ENCODE measurements at regions not wholly inside any gene's neighbourhood (a gene's known extent, or its start where the extent isn't known, plus 50 kb on each side); places are given as distances from the start of the nearest gene placed in this dataset.
"Not testable (repeated sequence)": the region's sequence is repeated elsewhere in the genome, so short reads cannot be mapped to it uniquely, and the experiment has no call there.

DNA sequence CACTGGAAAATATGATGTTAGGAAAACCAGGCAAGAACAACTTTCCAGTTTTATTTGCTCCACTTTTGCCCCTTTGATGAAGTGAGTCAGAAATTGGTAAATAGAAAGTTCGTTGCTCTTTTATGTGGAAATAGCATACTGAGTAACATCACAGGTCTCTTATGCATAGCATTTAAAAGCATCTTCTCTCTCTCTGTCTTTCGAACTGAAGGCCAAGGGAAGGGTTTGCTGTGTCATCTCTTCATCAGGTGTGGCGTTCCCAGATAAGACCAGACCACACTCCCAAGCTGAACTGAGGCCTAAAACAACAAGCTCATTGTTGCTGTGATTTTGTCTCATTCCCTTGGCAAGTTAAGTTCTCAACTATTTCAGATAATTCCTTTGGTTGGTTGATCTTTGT lies 131.8 kb upstream of the GRB10 start:
- Histone ChIP-seq H3K4me2 (ENCODE audit: low read depth, low read length) (no peak overlapping the region), H3K9me2 (replicated peaks; ENCODE audit: insufficient read depth, low read length) (no peaks in the 10 kb centered on the region), H3K27ac (ENCODE audit: low read length) (no peak overlapping the region), H3K9ac (ENCODE audit: low read length) (no peak overlapping the region), H3K4me3 (ENCODE audit: low read length) (no peak overlapping the region), H3F3A (ENCODE audit: insufficient read depth, low read length) (no peaks in the 10 kb centered on the region), H3K79me2 (ENCODE audit: low read length) (no peaks in the 10 kb centered on the region), H4K20me1 (ENCODE audit: insufficient read depth, low read length) (no peaks in the 10 kb centered on the region), H3K27me3 (replicated peaks; ENCODE audit: insufficient read depth, low read length) (no peaks in the 10 kb centered on the region), H3K9me3 (replicated peaks; ENCODE audit: insufficient read depth, low read length) (no peaks in the 10 kb centered on the region), H3K4me1 (ENCODE audit: low read length) (peaks cover 2% of the 10 kb centered on the region), H2AFZ (ENCODE audit: low read length) (no peak overlapping the region), H3K36me3 (replicated peaks; ENCODE audit: insufficient read depth, low read length) (no peaks in the 10 kb centered on the region)
- DNase-seq, result no peak
- TF ChIP-seq CTCF (IDR thresholded peaks at IDR 0.05; ENCODE audit: low read length), result no peak
- no peak for TF ChIP-seq EZH2 (optimal IDR thresholded peaks at IDR 0.05; ENCODE audit: low read depth, low read length)
- TF ChIP-seq EZH2phosphoT487 (IDR thresholded peaks at IDR 0.05; ENCODE audit: low read length), result no peak

DNA sequence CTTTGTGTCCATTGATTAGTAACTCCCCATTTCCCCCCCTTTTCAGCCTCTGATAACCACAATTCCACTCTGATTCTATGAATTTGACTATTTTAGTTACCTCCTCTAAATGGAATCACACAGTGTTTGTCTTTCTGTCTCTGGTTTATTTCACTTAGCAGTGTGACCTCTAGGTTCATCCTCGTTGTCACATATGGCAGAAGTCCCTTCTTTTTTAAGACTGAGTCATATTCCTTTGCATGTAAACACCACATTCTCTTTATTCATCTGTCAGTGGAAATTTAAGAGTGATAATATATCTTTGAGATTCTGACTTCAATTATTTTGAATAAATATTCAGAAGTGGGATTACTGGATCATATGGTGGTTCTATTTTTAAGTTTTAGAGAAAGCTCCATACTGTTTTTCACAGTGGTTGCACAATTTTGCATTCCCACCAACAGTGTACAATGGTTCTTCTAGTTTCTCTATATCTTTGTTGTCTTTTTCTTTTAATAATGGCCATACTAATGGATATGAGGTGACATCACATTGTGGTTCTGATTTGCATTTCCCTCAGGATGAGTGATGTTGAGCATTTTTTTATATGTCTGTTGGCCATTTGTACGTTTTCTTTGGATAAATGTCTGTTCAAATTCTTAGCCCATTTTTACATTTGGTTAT lies 126.1 kb upstream of the GRB10 start:
- Histone ChIP-seq H3K4me2 (ENCODE audit: low read depth, low read length) (no peak overlapping the region), H3K9me2 (replicated peaks; ENCODE audit: insufficient read depth, low read length) (no peaks in the 10 kb centered on the region), H3F3A (ENCODE audit: insufficient read depth, low read length) (no peaks in the 10 kb centered on the region), H2AFZ (ENCODE audit: low read length) (no peak overlapping the region), H3K9me3 (replicated peaks; ENCODE audit: insufficient read depth, low read length) (no peaks in the 10 kb centered on the region), H3K27me3 (replicated peaks; ENCODE audit: insufficient read depth, low read length) (no peaks in the 10 kb centered on the region), H3K9ac (ENCODE audit: low read length) (no peak overlapping the region), H3K36me3 (replicated peaks; ENCODE audit: insufficient read depth, low read length) (no peaks in the 10 kb centered on the region), H3K4me3 (ENCODE audit: low read length) (no peak overlapping the region), H4K20me1 (ENCODE audit: insufficient read depth, low read length) (no peaks in the 10 kb centered on the region), H3K4me1 (ENCODE audit: low read length) (no peaks in the 10 kb centered on the region), H3K79me2 (ENCODE audit: low read length) (no peaks in the 10 kb centered on the region), H3K27ac (ENCODE audit: low read length) (no peak overlapping the region)
- DNase-seq, result no peak
- TF ChIP-seq EZH2phosphoT487 (IDR thresholded peaks at IDR 0.05; ENCODE audit: low read length) (no peak), EZH2 (optimal IDR thresholded peaks at IDR 0.05; ENCODE audit: low read depth, low read length) (no peak), CTCF (IDR thresholded peaks at IDR 0.05; ENCODE audit: low read length) (no peak)

- not testable (repeated sequence) for H3F3A ChIP-seq (ENCODE audit: insufficient read depth, low read length); H3K27me3 ChIP-seq (replicated peaks; ENCODE audit: insufficient read depth, low read length); H3K9me3 ChIP-seq (replicated peaks; ENCODE audit: insufficient read depth, low read length); H4K20me1 ChIP-seq (ENCODE audit: insufficient read depth, low read length); H2AFZ ChIP-seq (ENCODE audit: low read length); DNase-seq; H3K79me2 ChIP-seq (ENCODE audit: low read length); H3K9me2 ChIP-seq (replicated peaks; ENCODE audit: insufficient read depth, low read length); H3K4me1 ChIP-seq (ENCODE audit: low read length); H3K27ac ChIP-seq (ENCODE audit: low read length); H3K9ac ChIP-seq (ENCODE audit: low read length); H3K4me3 ChIP-seq (ENCODE audit: low read length); H3K36me3 ChIP-seq (replicated peaks; ENCODE audit: insufficient read depth, low read length); H3K4me2 ChIP-seq (ENCODE audit: low read depth, low read length)
These were observed 116.1 kb upstream of the GRB10 start for GRCh38 chr7:50898604-50899477.

DNA sequence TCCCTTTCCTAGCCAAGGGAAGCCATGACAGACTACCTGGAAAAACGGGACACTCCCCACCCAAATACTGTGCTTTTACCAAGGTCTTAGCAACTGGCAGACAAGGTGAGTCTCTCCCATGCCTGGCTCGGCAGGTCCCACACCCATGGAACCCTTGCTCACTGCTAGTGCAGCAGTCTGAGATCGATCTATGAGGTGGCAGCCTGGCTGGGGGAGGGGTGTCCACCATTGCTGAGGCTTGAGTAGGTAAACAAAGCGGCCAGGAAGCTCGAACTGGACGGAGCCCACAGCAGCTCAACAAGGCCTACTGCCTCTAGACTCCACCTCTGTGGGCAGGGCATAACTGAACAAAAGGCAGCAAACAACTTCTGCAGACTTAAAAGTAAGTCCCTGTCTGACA lies 104.4 kb upstream of the GRB10 start:
- not testable (repeated sequence) for H3K4me3 ChIP-seq (ENCODE audit: low read length); H3K79me2 ChIP-seq (ENCODE audit: low read length); H3K27ac ChIP-seq (ENCODE audit: low read length); H2AFZ ChIP-seq (ENCODE audit: low read length); H3K4me2 ChIP-seq (ENCODE audit: low read depth, low read length); H3K9me2 ChIP-seq (replicated peaks; ENCODE audit: insufficient read depth, low read length); DNase-seq; H3F3A ChIP-seq (ENCODE audit: insufficient read depth, low read length); H3K27me3 ChIP-seq (replicated peaks; ENCODE audit: insufficient read depth, low read length); H3K4me1 ChIP-seq (ENCODE audit: low read length); H3K9me3 ChIP-seq (replicated peaks; ENCODE audit: insufficient read depth, low read length); H4K20me1 ChIP-seq (ENCODE audit: insufficient read depth, low read length); H3K36me3 ChIP-seq (replicated peaks; ENCODE audit: insufficient read depth, low read length); H3K9ac ChIP-seq (ENCODE audit: low read length)

Data from MM.1S (cell line).